Upper lobe of left lung (tissue), 4 donors: ENCODE measurements at regions not wholly inside any gene's neighbourhood (a gene's known extent, or its start where the extent isn't known, plus 50 kb on each side); places are given as distances from the start of the nearest gene placed in this dataset.

Source experiments
- CTCF ChIP-seq, 6 experiments: fragments of 450-650 bp in 4 of 6; fragments of 200-600 bp in 2 of 6; sonication (generic) in 2 of 6; IDR thresholded peaks; one replicate each; pipeline ENCODE4 v1.5.1; 2016 to 2019; ENCODE audit warnings: antibody characterized with exemption in 6 of 6
- POLR2A ChIP-seq, 4 donors: fragments of 450-650 bp; IDR thresholded peaks; one replicate each; pipeline ENCODE4 v1.5.1; 2016 to 2017; ENCODE audit warnings: antibody characterized with exemption in 4 of 4, mild to moderate bottlenecking in 2 of 4

GRCh38 chr3:193801097-193801496, 208.1 kb downstream of the OPA1 start:
- TF ChIP-seq CTCF (IDR thresholded peaks at IDR 0.05): no peak
- no peak for TF ChIP-seq POLR2A (IDR thresholded peaks at IDR 0.05)
